ENCODE measurements at regions not wholly inside any gene's neighbourhood (a gene's known extent, or its start where the extent isn't known, plus 50 kb on each side); places are given as distances from the start of the nearest gene placed in this dataset.

DNA sequence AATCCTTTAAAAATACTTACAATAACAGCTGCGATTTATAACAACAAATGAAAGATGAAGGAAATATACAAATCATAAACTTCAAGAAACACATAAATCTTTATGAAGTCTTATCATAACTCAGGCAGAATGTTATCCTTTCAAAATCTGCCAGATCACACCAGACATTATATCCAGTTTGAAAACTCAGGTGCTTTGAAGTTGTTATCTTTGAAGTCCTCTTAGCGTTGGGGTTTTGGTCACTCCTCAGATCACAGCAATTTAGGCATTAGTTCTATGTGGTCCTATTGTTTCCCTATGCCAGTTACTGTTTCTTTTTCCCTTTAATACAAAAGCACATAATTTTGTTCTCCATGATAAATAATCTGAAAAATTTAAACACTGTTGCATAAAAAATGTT, 934.6 kb downstream of the EPHA3 start:
- ATAC-seq (no peak), DNase-seq (ENCODE audit: low read depth in 1 of 2, low spot score in 1 of 2) (no peak), FAIRE-seq (no peak)
- WGBS (ENCODE audit: missing lambda C conversion rate): 25% methylated on average over 2 of the region's 2 CpGs
- Histone ChIP-seq H3K4me3 (no peak overlapping the region), H3K4me2 (no peak overlapping the region), H3K4me1 (no peaks in the 10 kb centered on the region), H3K9me3 (no peaks in the 10 kb centered on the region), H3K27ac (no peak overlapping the region)
- TF ChIP-seq KDM5A (IDR thresholded peaks at IDR 0.05): no peak
- TF ChIP-seq, protein P1, sequence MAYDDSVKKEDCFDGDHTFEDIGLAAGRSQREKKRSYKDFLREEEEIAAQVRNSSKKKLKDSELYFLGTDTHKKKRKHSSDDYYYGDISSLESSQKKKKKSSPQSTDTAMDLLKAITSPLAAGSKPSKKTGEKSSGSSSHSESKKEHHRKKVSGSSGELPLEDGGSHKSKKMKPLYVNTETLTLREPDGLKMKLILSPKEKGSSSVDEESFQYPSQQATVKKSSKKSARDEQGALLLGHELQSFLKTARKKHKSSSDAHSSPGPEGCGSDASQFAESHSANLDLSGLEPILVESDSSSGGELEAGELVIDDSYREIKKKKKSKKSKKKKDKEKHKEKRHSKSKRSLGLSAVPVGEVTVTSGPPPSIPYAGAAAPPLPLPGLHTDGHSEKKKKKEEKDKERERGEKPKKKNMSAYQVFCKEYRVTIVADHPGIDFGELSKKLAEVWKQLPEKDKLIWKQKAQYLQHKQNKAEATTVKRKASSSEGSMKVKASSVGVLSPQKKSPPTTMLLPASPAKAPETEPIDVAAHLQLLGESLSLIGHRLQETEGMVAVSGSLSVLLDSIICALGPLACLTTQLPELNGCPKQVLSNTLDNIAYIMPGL (CRISPR knock-in tag; IDR thresholded peaks at IDR 0.05; ENCODE audit: borderline replicate concordance): no peak
- no peak for TF ChIP-seq CEBPB (IDR thresholded peaks at IDR 0.05)
- TF ChIP-seq, protein P2, sequence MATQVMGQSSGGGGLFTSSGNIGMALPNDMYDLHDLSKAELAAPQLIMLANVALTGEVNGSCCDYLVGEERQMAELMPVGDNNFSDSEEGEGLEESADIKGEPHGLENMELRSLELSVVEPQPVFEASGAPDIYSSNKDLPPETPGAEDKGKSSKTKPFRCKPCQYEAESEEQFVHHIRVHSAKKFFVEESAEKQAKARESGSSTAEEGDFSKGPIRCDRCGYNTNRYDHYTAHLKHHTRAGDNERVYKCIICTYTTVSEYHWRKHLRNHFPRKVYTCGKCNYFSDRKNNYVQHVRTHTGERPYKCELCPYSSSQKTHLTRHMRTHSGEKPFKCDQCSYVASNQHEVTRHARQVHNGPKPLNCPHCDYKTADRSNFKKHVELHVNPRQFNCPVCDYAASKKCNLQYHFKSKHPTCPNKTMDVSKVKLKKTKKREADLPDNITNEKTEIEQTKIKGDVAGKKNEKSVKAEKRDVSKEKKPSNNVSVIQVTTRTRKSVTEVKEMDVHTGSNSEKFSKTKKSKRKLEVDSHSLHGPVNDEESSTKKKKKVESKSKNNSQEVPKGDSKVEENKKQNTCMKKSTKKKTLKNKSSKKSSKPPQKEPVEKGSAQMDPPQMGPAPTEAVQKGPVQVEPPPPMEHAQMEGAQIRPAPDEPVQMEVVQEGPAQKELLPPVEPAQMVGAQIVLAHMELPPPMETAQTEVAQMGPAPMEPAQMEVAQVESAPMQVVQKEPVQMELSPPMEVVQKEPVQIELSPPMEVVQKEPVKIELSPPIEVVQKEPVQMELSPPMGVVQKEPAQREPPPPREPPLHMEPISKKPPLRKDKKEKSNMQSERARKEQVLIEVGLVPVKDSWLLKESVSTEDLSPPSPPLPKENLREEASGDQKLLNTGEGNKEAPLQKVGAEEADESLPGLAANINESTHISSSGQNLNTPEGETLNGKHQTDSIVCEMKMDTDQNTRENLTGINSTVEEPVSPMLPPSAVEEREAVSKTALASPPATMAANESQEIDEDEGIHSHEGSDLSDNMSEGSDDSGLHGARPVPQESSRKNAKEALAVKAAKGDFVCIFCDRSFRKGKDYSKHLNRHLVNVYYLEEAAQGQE (IDR thresholded peaks at IDR 0.05): no peak
- no peak for TF ChIP-seq NFE2L2 (conservative IDR thresholded peaks at IDR 0.05; ENCODE audit: low read length)
- no peak for TF ChIP-seq JUNB (IDR thresholded peaks at IDR 0.05)
- no peak for TF ChIP-seq SMC3 (IDR thresholded peaks at IDR 0.05)
- no peak for TF ChIP-seq NPAS2 (CRISPR knock-in tag; IDR thresholded peaks at IDR 0.05; ENCODE audit: borderline replicate concordance)
- TF ChIP-seq RARB (CRISPR knock-in tag; IDR thresholded peaks at IDR 0.05): no peak
- TF ChIP-seq RCOR1 (IDR thresholded peaks at IDR 0.05; ENCODE audit: low read depth, low read length): no peak
- no peak for TF ChIP-seq CHD2 (IDR thresholded peaks at IDR 0.05; ENCODE audit: low read length, partially characterized antibody)
- POLR2A ChIA-PET: no interaction called here
- CTCF ChIA-PET: interaction anchor here (0.6 kb wide), 1 partner anchor 11 kb away, joined by 3 read pairs; no protein-coding TSS in a partner anchor

DNA sequence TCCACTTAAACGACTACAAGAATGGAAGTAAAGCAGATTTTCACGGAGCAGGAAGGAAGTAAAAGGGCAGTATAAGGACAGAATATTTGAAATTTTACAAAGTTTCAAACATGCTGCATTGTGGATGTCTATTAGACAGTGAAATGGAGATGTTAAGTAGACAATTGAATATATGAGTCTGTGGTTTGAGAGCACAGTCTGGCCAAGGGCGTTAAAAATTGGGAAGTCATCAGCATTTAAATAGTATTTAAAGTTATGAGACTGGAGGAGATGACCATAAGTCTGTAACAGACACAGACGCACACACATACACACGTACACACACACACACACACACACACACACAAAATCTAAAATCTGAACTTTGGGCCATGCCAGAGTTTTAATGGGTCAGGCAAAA, 935.9 kb downstream of the EPHA3 start:
- ChIA-PET CTCF (no interaction called here), POLR2A (no interaction called here)
- ATAC-seq (no peak), FAIRE-seq (no peak), DNase-seq (ENCODE audit: low read depth in 1 of 2, low spot score in 1 of 2) (no peak)
- TF ChIP-seq EP300 (IDR thresholded peaks at IDR 0.05) (no peak), JUN (IDR thresholded peaks at IDR 0.05) (no peak), HOXB5 (CRISPR knock-in tag; IDR thresholded peaks at IDR 0.05) (no peak), NPAS2 (CRISPR knock-in tag; IDR thresholded peaks at IDR 0.05; ENCODE audit: borderline replicate concordance) (no peak), POLR2A (IDR thresholded peaks at IDR 0.05; ENCODE audit: low read length) (no peak), HOXA7 (CRISPR knock-in tag; IDR thresholded peaks at IDR 0.05) (no peak), KDM5A (IDR thresholded peaks at IDR 0.05) (no peak)
- TF ChIP-seq, protein P3, sequence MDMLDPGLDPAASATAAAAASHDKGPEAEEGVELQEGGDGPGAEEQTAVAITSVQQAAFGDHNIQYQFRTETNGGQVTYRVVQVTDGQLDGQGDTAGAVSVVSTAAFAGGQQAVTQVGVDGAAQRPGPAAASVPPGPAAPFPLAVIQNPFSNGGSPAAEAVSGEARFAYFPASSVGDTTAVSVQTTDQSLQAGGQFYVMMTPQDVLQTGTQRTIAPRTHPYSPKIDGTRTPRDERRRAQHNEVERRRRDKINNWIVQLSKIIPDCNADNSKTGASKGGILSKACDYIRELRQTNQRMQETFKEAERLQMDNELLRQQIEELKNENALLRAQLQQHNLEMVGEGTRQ (IDR thresholded peaks at IDR 0.05): no peak
- TF ChIP-seq, protein P4, sequence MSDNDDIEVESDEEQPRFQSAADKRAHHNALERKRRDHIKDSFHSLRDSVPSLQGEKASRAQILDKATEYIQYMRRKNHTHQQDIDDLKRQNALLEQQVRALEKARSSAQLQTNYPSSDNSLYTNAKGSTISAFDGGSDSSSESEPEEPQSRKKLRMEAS (IDR thresholded peaks at IDR 0.05): no peak
- TF ChIP-seq, protein P5, sequence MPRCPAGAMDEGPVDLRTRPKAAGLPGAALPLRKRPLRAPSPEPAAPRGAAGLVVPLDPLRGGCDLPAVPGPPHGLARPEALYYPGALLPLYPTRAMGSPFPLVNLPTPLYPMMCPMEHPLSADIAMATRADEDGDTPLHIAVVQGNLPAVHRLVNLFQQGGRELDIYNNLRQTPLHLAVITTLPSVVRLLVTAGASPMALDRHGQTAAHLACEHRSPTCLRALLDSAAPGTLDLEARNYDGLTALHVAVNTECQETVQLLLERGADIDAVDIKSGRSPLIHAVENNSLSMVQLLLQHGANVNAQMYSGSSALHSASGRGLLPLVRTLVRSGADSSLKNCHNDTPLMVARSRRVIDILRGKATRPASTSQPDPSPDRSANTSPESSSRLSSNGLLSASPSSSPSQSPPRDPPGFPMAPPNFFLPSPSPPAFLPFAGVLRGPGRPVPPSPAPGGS (IDR thresholded peaks at IDR 0.05): no peak
- Histone ChIP-seq H3K4me2 (no peak overlapping the region), H3K27ac (no peak overlapping the region), H3K9me3 (no peaks in the 10 kb centered on the region), H3K4me3 (no peak overlapping the region), H3K4me1 (no peaks in the 10 kb centered on the region)
- 13% methylated on average over 5 of the region's 5 CpGs for WGBS (ENCODE audit: missing lambda C conversion rate)
